Activated T-cell treated with anti-CD3 and anti-CD28 coated beads, Interleukin-2, amount 50 U/mL, for 72 hours (primary cell): ENCODE measurements at regions not wholly inside any gene's neighbourhood (a gene's known extent, or its start where the extent isn't known, plus 50 kb on each side); places are given as distances from the start of the nearest gene placed in this dataset.
"Not testable (repeated sequence)": the region's sequence is repeated elsewhere in the genome, so short reads cannot be mapped to it uniquely, and the experiment has no call there.

Experiments
- ATAC-seq, 2 donors: fragments of 150-1000 bp; cut with Tn5 transposase; replicated peaks in 1 of 2; 2 replicates each; pipeline ENCODE4 v1.10.0; 2021; ENCODE audit warnings: moderate library complexity in 2 of 2, mild to moderate bottlenecking in 1 of 2
- DNase-seq, 2 donors: peaks; one replicate each; pipeline ENCODE4 v3.0.0; 2021 to 2022; ENCODE audit warnings: mixed read lengths in 1 of 2
- H3K27ac Mint-ChIP-seq: one replicate; pipeline ENCODE4 v1.8.0; 2022; ENCODE audit warnings: mild to moderate bottlenecking, moderate library complexity, mixed read lengths
- H3K27me3 Mint-ChIP-seq: one replicate; pipeline ENCODE4 v1.8.0; 2022; ENCODE audit warnings: low read depth, mixed read lengths
- H3K36me3 Mint-ChIP-seq, 2 donors: one replicate each; pipeline ENCODE4 v1.8.0; 2022; ENCODE audit warnings: mixed read lengths in 2 of 2, mild to moderate bottlenecking in 1 of 2; ENCODE audit not compliant: insufficient read depth in 2 of 2
- H3K4me1 Mint-ChIP-seq: one replicate; pipeline ENCODE4 v1.8.0; 2022; ENCODE audit warnings: low read depth, mixed read lengths
- H3K4me3 Mint-ChIP-seq, 2 donors: one replicate each; pipeline ENCODE4 v1.8.0; 2022; ENCODE audit warnings: mild to moderate bottlenecking in 2 of 2, mixed read lengths in 2 of 2, moderate library complexity in 2 of 2
- H3K9me3 Mint-ChIP-seq, 2 donors: one replicate each; pipeline ENCODE4 v1.8.0; 2022; ENCODE audit warnings: mixed read lengths in 2 of 2

DNA sequence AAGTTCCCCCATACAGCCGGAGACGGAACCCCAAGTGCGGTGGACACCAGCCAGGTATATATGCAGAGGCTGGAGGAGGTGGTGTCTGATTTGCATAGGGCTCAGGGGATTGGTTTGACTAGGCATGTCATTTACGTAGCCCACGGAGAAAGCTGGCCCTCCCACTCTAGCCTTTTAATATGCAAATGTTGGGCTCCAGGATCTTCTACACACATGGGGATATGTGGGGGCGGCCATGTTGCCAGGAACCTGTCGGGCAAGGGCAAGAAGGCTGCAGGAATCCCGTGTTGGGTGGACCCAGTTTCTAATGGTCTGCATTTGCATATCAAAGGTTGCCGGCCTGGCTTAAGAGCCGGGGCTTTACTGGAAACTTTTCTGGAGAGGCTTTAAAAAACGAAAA, 57.4 kb downstream of the FTHL17 start:
- H3K4me3 Mint-ChIP-seq, H3K9me3 Mint-ChIP-seq, ATAC-seq, H3K4me1 Mint-ChIP-seq, H3K36me3 Mint-ChIP-seq, H3K27ac Mint-ChIP-seq, DNase-seq: not testable (repeated sequence)
- peaks cover 12% of the 10 kb centered on the region for H3K27me3 Mint-ChIP-seq

GRCh38 chrX:31012509-31013025, 59.3 kb downstream of the FTHL17 start:
- Mint-ChIP-seq H3K27ac (no peak overlapping the region), H3K36me3 (no peaks in the 10 kb centered on the region), H3K4me1 (no peaks in the 10 kb centered on the region), H3K9me3 (no peaks in the 10 kb centered on the region), H3K27me3 (peaks cover 17% of the 10 kb centered on the region), H3K4me3 (no peak overlapping the region)
- DNase-seq: no peak
- no peak for ATAC-seq

- Mint-ChIP-seq H3K4me1 (no peaks in the 10 kb centered on the region), H3K9me3 (no peaks in the 10 kb centered on the region), H3K27ac (no peak overlapping the region), H3K36me3 (no peaks in the 10 kb centered on the region), H3K27me3 (peaks cover 39% of the 10 kb centered on the region), H3K4me3 (no peak overlapping the region)
- DNase-seq (no peak), ATAC-seq (no peak)
Measured at GRCh38 chrX:31007321-31007720, 64.5 kb downstream of the FTHL17 start.

DNA sequence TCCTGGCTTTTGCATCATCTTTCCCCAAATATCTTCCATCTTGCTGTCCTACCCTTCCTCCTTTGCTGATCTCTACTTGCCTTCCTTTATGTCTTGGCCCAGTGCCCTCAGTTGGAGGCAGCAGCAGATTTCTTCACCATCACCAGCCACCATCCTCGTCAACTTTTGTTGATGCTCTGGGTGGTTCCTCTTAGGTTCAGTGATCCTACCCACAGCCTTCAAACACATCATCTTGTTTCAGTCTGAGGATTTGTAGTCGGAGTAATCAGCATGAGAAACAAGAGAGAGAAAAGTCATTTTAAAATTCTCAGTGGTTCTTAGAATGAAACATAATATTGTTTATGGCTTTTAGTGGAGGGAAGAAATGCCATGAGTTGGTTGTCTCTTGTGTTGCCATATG, 65.8 kb downstream of the FTHL17 start:
- Mint-ChIP-seq H3K4me3 (no peak overlapping the region), H3K27me3 (peaks cover 45% of the 10 kb centered on the region), H3K9me3 (no peaks in the 10 kb centered on the region), H3K4me1 (no peaks in the 10 kb centered on the region), H3K27ac (no peak overlapping the region), H3K36me3 (no peaks in the 10 kb centered on the region)
- DNase-seq (no peak), ATAC-seq (peak; percentile 45 to 88)

DNA sequence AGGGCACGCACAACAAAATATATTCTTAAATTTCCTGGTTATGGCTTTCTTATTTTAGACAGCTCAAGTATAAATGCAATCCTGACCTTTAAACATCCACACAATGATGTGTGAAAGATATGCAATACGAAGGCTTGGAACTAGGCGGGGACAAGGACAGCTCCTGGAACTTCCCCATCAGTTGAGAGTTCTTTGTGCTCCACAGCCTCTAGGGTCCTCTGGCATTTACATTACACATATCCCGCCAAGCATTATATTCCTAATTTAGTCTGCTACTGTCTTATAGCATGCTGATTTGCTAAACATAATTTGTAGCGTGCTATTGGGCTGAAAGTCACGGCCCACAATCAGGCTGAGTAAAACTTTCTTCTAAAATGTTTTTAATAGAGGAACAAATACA, 74.4 kb downstream of the FTHL17 start:
- ATAC-seq (no peak), DNase-seq (no peak)
- H3K9me3 Mint-ChIP-seq: peaks cover 0 to 2% of the 10 kb centered on the region in 2 donors
- no peak overlapping the region for H3K27ac Mint-ChIP-seq
- H3K36me3 Mint-ChIP-seq: no peaks in the 10 kb centered on the region
- peaks cover 14% of the 10 kb centered on the region for H3K27me3 Mint-ChIP-seq
- no peaks in the 10 kb centered on the region for H3K4me1 Mint-ChIP-seq
- no peak overlapping the region for H3K4me3 Mint-ChIP-seq

- ATAC-seq: no peak
- peaks cover 0 to 2% of the 10 kb centered on the region in 2 donors for H3K9me3 Mint-ChIP-seq
- H3K36me3 Mint-ChIP-seq: no peaks in the 10 kb centered on the region
- H3K4me3 Mint-ChIP-seq: no peak overlapping the region
- no peak for DNase-seq
- H3K27me3 Mint-ChIP-seq: peaks cover 8% of the 10 kb centered on the region
- H3K4me1 Mint-ChIP-seq: no peaks in the 10 kb centered on the region
- H3K27ac Mint-ChIP-seq: no peak overlapping the region
Measured at GRCh38 chrX:30995705-30996104, 76.1 kb downstream of the FTHL17 start.

DNA sequence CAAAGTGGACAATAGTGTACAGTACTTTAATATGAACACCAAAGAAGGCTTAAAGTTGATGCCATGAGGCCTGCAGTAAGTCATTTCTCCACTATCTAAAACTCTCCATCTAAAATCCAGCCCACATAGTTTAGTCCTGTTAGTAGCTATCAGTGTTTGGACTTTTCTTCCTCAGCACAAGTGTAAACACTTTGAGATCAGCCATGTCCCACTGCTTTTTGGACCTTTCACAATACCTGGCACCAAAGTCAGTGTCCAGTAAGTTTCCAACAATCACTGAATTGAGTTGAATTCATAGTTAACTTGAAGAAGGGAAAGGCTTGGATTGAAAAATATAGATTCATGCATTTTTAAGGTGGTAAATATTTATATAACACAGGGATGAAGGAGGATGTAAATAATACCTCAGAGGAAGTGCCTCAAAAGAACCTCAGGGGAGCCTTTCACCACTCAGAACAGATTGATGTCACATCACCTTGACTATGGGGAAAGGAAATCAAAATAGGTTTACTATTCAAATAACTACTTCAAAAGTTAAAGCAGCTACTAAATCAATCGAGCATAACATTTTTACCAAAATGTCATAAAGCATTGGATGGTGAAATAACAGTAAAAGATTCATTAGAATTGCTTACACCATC, 76.7 kb downstream of the FTHL17 start:
- ATAC-seq (peak in 1 of 2 donors; percentile 9), DNase-seq (no peak)
- H3K4me1 Mint-ChIP-seq: no peaks in the 10 kb centered on the region
- peaks cover 8% of the 10 kb centered on the region for H3K27me3 Mint-ChIP-seq
- H3K4me3 Mint-ChIP-seq: peak overlapping the region in 1 of 2 donors; percentile 39
- H3K36me3 Mint-ChIP-seq: no peaks in the 10 kb centered on the region
- H3K27ac Mint-ChIP-seq: no peak overlapping the region
- peaks cover 0 to 2% of the 10 kb centered on the region in 2 donors for H3K9me3 Mint-ChIP-seq

DNA sequence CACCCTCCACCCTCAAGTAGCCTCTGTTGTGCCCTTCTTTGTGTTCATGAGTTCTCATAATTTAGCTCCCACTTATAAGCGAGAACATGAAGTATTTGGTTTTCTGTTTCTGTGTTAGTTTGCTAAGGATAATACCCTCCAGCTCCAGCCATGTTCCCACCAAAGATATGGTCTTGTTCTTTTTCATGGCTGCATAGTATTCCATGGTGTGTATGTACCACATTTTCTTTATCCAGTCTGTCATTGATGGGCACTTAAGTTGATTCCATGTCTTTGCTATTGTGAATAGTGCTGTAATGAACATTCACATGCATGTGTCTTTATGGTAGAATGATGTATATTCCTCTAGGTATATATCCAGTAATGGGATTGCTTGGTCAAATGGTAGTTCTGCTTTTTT, 77.8 kb downstream of the FTHL17 start:
- not testable (repeated sequence) for H3K27ac Mint-ChIP-seq, H3K4me1 Mint-ChIP-seq

GRCh38 chrX:30992381-30992904, 79.4 kb downstream of the FTHL17 start:
- Mint-ChIP-seq H3K4me3 (no peak overlapping the region), H3K27ac (no peak overlapping the region), H3K9me3 (peaks cover 0 to 2% of the 10 kb centered on the region in 2 donors), H3K4me1 (no peaks in the 10 kb centered on the region), H3K27me3 (no peaks in the 10 kb centered on the region), H3K36me3 (no peaks in the 10 kb centered on the region)
- no peak for ATAC-seq
- DNase-seq: no peak

More for the DNA sequence above, 77.8 kb downstream of the FTHL17 start:
- H3K4me3 Mint-ChIP-seq, H3K36me3 Mint-ChIP-seq, DNase-seq, H3K9me3 Mint-ChIP-seq, H3K27me3 Mint-ChIP-seq, ATAC-seq: not testable (repeated sequence)

GRCh38 chrX:30990361-30990760, 81.5 kb downstream of the FTHL17 start:
- no peak overlapping the region for H3K4me3 Mint-ChIP-seq
- H3K27ac Mint-ChIP-seq: no peak overlapping the region
- ATAC-seq (no peak), DNase-seq (no peak)
- peaks cover 9% of the 10 kb centered on the region for H3K27me3 Mint-ChIP-seq
- no peaks in the 10 kb centered on the region for H3K36me3 Mint-ChIP-seq
- H3K9me3 Mint-ChIP-seq: peaks cover 0 to 2% of the 10 kb centered on the region in 2 donors
- no peaks in the 10 kb centered on the region for H3K4me1 Mint-ChIP-seq

DNA sequence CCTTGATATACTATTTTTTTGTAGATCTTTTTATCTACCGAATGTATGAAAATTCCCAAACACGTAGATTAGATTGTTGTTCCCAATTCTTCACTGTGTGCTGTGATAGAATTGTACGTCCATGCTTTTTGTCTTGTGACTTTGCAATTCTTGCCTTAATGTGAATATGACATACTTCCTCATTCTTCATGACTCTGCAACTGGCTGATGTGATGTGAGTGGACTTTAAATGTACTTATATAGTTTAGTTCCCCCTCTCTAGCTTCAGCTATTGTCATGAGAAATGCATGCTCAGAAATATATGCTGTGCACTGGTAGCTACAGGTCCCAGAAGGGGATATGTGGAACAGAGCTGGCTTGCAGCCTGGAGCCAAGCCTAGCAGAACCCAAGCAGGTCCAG, 89.4 kb downstream of the FTHL17 start:
- ATAC-seq (no peak), DNase-seq (no peak)
- peaks cover 1 to 2% of the 10 kb centered on the region in 2 donors for H3K9me3 Mint-ChIP-seq
- no peaks in the 10 kb centered on the region for H3K4me1 Mint-ChIP-seq
- no peak overlapping the region for H3K27ac Mint-ChIP-seq
- H3K36me3 Mint-ChIP-seq: peaks cover 0 to 1% of the 10 kb centered on the region in 2 donors
- H3K4me3 Mint-ChIP-seq: no peak overlapping the region
- peaks cover 24% of the 10 kb centered on the region for H3K27me3 Mint-ChIP-seq

- H3K9me3 Mint-ChIP-seq: peaks cover 1 to 2% of the 10 kb centered on the region in 2 donors
- DNase-seq (no peak), ATAC-seq (peak; percentile 47 to 77)
- H3K36me3 Mint-ChIP-seq: peaks cover 0 to 1% of the 10 kb centered on the region in 2 donors
- peaks cover 24% of the 10 kb centered on the region for H3K27me3 Mint-ChIP-seq
- H3K4me3 Mint-ChIP-seq: no peak overlapping the region
- H3K4me1 Mint-ChIP-seq: no peaks in the 10 kb centered on the region
- no peak overlapping the region for H3K27ac Mint-ChIP-seq
Measured at GRCh38 chrX:30981968-30982367, 89.9 kb downstream of the FTHL17 start.

GRCh38 chrX:30979271-30979670, 90.2 kb upstream of the TAB3 start:
- ATAC-seq (no peak), DNase-seq (no peak)
- Mint-ChIP-seq H3K4me1 (peaks cover 3% of the 10 kb centered on the region), H3K9me3 (peaks cover 1 to 2% of the 10 kb centered on the region in 2 donors), H3K36me3 (peaks cover 0 to 1% of the 10 kb centered on the region in 2 donors), H3K27ac (no peak overlapping the region), H3K27me3 (peaks cover 26% of the 10 kb centered on the region), H3K4me3 (no peak overlapping the region)

- H3K4me1 Mint-ChIP-seq: peaks cover 12% of the 10 kb centered on the region
- no peak for ATAC-seq
Measured at GRCh38 chrX:30975467-30975866, 86.4 kb upstream of the TAB3 start.

More at GRCh38 chrX:30975467-30975866, 86.4 kb upstream of the TAB3 start:
- DNase-seq: no peak
- H3K27me3 Mint-ChIP-seq: peaks cover 30% of the 10 kb centered on the region
- no peak overlapping the region for H3K27ac Mint-ChIP-seq
- peaks cover 0 to 1% of the 10 kb centered on the region in 2 donors for H3K36me3 Mint-ChIP-seq
- H3K9me3 Mint-ChIP-seq: peaks cover 0 to 1% of the 10 kb centered on the region in 2 donors
- H3K4me3 Mint-ChIP-seq: no peak overlapping the region
